Glomerular visceral epithelial cell (primary cell): ENCODE measurements at regions not wholly inside any gene's neighbourhood (a gene's known extent, or its start where the extent isn't known, plus 50 kb on each side); places are given as distances from the start of the nearest gene placed in this dataset.

Experiments used
- DNase-seq: peaks from one replicate; pipeline ENCODE4 v3.0.0-alpha.2; 2016; ENCODE audit errors: extremely low spot score

DNA sequence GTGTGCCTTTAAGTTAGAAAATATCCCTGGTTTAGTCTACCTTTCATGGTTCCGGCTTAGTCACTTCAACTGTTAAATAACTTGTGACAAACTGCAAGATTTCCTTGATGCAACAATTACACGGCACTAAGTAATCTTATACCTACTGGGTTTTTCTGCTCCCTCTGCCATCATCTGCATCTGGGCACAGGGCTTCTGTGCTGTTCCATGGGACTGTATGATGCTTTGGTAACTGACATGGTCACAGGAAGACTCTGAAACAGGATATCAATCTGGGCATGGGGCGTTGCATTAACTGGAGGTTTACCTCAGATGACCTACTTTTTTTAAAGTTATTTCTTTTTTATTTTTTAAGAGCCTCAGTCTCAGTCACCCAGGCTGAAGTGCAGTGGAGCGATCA lies 365.4 kb downstream of the SS18 start:
- DNase-seq = peak; percentile 17

DNA sequence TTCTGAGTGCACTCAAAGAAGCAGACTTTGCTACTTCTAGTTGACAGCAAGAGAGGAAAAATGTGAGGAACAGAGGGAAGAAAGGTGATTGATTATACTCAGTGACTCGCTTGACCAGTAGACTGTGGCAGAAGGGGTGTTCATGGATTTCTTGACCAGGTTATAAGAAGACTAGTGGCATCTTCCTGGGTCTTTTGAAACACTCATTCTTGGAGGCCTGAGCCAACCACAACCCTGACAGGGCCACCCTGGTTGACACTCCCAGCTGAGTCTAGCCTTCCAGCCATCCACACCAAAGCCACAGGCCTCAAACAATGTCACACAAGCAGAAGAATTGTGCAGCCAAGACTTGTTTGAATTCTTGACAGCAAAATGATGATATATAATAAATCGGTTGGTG lies 366.3 kb downstream of the SS18 start:
- DNase-seq = peak; percentile 72

DNA sequence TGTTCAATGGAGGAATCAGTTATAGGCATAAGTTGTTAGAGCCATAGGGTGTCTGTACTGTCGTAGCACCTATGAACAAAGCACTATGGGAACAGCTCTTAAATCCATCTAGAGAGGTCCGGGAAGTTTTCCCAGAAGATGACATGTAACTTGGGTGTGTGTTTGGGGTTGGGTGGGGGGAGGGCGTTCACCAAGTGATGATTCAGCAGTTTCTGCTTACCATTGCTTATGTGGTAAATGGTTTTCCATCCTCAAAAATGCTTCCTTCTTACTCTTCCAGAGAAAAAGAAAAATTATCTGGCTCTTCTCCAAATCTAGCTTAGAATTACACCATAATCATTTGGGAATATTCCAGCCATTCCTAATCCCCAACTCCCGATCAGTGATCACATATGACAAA lies 361.1 kb upstream of the ZNF521 start:
- no peak for DNase-seq

DNA sequence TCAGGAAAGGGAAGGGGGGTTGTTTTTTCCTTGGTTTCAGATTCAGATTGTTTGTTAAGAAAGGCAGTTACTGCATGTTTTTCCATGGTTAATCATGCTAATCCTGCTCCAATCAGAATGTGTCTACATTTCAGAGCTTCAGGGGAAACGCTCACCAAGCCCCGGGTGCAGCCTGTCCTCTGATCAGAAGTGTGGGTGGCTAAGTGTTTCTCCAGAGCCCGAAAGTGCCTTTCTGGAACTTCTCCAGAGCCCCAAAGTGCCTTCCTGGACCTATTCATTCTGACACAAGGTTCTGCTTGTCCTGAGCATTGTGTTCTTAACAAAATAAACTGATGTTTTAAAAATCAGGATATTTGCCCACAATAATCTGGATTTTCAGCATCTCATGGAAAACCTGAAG lies 359.0 kb upstream of the ZNF521 start:
- DNase-seq = no peak

DNA sequence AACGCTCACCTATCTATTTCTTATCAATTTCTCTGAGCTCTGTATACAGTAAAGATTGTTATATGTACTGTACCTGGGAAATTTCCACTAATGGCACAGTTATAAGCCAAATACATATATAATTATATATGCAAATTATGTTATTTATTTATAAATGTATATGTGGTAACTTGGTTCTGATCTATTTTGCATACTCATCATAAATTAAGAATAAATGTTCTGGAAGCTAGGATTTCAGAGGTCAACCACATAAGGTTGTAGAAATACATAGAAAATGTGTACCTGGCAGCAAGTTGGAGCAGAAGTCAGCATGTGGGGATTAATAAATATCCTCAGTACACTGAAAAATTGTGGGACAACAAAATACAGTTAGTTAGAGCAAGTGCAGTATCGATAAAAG lies 353.7 kb upstream of the ZNF521 start:
- DNase-seq = no peak

DNA sequence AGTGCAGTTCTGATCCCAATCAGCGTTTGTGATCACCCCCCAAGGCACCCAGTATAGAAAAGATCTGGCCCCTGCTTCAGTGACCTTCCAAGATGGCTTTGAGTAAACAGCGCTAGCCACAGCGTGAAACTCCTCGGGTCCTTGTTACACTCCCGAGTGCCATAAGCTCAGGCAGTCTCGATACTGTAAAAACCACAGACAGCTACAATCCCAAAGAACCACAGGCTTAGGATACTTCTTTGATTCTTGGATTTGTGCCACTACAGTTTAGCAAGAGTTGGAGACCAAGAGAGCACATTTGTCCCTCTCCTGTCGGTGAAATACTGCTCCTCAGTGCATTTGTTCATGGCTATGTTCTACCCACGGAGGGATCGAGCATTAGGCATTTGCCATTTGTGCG lies 352.5 kb upstream of the ZNF521 start:
- DNase-seq = no peak

DNA sequence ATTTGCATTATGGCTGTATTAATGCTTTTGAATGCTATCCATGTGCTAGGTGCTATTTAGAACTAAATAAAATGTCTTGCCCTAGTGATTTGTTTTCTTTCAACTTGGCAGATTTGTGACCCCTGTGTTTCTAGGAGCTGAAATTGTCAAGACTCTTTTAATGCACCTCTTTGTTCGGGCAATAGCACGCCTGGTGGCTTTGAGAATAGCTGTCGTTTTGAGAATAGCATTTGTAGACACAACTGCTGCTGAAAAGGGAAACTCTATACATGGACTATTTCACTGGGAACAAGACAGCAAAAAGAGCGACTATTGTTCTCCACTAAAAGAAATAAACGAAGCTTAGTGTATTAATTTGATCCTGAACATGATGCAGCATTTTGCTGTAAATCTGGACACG lies 352.1 kb upstream of the ZNF521 start:
- DNase-seq = no peak

DNA sequence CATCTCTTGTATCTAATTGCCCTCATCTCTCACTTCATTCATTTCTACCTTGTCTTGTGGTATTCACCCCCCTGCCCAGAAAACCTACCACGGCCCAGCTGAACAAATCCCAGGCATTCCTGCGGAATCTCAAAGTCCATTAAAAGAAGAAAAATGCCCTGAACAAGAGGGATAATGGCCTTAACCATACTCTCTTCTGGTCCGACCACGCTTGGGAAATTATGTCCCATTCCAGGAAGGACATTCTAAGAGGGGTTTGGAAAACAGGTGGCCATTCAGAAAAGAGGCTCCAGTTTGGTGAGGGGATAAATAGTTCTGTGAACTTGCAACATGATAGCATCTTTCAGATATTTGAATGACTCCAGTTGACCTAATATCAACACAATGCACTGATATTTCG lies 349.9 kb upstream of the ZNF521 start:
- no peak for DNase-seq

DNA sequence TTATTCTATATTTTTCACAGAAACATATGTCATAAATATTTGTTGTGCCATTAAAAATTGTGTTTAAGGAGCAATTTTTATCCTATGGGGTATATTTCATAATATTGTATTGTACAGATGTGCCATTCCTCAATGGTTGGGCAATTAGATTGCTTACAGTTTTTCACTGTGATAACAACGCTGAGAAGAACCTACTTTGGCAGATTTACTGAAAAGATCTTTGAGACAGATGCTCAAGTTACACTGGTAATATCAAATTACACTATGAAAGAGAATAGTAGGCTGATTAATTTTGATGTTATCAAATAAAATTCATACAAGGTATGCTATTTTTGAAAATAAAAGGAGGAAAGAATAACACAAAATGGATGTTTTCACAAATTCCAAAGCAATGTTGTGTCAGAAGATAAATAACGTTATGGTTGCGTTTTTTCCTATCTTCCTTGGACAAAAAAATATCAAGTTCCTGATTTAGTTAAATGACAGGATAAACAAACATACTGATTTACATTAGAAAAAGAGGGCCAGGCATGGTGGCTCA lies 335.1 kb upstream of the ZNF521 start:
- DNase-seq = no peak

DNA sequence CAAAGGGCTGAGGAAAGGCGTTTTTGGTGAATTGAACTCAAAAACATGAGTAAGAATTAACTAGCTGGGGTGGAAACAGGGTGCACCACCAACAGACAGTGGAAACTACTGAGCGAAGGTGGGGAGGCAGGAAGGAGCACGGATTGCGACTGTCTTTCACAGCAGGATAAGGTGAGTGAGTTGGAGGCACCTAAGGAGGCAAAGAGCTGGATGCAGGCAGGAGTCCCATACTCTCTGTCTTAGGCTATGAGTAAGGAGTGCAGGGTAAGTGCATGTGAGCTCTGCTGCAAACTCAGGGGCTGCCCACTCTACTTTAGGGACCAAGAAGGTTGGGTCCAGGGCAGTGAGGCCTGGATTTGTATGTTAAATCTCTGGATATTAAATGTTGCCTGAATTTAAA lies 333.1 kb upstream of the ZNF521 start:
- DNase-seq = no peak

DNA sequence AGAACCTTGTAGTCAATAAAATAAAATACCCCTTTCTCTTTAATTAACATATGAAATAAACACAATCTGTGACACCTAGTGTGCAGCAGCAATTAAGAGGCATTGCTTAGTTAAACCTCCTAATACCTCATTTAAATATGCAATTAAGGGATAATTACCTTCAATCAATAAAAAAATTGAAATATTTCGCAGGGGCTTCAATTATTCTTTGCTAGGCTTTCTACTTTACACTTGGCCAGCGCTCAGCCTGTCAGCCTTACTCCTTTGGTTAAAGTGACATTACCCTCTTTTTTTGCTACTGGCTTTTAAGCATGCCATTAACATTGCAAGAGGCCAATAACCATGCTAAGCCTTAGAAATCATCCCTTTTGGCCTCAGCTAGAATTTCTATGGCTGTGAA lies 327.5 kb upstream of the ZNF521 start:
- DNase-seq = no peak

DNA sequence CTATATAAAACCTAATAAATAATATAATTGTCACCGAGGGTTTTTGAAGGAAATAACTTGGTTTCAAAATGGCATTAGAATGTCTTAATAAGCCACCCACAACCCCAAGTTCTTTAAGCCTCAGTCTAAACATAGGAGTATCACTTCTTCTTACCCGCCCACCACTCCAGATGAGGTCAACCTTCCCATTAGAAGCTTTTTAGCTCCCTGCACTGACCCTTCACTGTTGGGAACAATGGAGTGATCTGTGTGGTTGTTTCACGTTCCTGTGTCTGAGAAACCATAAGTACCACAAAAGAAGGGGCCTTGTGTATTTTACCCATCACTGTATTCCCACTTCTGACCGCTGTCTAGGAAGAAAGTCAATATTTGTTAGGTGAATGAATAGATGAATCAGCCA lies 326.3 kb upstream of the ZNF521 start:
- no peak for DNase-seq

DNA sequence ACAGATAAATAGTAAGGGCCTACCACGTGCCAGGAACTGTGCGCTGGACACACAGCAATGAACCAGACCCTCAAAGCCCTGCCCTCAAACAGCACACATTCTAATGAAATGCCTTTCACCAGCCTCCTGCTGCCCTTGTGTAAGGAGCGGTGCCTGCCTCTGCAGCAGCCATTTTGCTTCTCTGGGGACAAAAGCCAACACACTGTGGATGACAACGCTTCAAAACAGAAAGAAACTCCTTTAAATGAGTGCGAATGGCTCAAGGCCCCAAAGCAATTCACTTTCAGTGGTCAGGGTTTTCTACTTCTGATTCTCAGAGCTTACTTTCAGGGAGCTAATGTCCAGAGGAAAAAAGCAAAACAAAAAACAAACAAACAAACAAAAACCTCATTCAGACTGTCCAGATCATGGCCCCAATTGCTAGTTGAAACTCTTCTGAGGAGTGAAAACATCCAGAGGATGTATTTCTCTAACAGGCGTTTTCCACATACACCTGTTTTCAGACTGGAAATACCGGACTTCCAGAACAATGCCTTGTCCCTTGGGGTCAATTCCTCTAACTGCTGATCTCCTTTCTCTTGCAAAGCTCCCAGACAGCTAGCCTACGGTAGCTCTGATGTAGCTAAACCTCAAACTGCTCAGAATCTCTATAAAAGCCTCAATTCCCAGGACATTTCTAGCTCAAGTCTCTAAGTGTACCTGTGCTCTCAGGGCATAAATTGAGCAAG lies 323.3 kb upstream of the ZNF521 start:
- no peak for DNase-seq

DNA sequence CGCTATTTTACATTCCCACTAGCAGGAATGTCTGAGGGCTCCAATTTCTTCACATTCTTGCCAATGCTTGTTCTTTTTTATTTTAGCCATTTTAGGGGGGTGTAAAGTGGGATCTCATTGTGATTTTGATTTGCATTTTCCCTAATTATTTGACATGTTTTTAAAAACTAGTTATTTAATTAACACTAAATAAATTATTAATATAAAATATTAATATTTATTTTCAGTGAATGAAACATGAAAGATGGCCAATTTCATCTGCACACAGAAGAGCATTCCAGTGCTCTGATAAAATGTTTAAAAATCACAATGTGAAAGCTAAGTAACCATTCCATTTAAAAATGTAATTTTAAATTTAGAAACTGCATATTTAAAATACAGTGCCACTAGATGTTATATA lies 322.2 kb upstream of the ZNF521 start:
- DNase-seq = no peak

DNA sequence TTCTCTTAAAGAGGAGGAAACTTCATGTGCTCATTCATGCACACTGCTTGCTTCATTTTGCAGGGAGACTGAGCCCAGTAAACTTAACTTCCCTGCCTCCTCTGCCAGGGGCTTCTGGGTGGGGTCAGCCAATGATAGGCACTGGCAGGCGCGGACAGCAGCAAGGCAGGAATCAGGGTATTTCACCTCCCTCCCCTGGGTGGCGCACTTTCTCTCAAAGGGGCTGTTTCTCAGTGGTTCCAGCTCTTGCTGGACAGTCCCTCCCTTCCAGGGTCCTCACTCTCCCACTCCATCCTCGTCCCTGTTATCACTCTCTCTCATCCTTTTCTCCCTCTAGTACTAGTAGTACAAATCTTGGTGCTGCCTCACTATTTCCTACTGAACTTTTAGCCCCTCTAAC lies 320.5 kb upstream of the ZNF521 start:
- DNase-seq = no peak

DNA sequence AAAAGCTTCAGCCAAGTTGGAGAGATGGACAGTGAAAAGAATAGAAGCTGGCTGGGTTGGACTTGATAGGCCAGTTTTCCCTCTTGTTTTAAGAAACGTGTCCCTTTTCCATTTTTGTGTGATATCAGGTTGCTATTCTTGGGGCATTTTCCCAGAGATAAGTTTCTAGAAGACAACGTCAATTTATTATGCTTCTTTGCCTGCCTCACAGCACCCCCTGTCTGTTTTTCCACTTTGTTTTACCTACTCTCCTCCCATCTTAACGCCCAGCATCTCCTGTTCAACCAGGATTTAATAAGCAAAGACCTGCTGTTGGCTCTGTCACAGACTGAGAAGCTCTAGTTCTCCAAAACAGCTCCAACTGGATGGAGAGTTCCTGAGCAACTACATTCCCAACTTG lies 317.8 kb upstream of the ZNF521 start:
- DNase-seq = no peak

DNA sequence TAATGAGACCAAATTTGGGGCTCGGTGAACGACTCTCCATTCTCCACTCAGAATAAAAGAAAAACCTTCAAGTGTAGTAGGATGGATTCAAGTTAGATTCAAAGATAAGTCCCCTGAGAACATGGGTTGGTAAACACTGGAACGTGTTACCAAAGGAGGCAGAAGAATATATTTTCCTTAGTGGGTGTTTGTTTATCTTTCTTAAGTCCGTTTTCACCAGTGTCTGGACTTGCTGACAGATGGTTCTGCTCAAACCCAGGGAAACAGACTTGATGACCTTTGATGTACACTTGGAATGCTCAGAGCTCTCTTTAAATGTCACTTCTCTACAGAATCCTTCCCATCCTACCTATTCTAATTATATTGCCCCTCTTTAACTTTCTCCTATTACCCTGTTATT lies 310.3 kb upstream of the ZNF521 start:
- no peak for DNase-seq

DNA sequence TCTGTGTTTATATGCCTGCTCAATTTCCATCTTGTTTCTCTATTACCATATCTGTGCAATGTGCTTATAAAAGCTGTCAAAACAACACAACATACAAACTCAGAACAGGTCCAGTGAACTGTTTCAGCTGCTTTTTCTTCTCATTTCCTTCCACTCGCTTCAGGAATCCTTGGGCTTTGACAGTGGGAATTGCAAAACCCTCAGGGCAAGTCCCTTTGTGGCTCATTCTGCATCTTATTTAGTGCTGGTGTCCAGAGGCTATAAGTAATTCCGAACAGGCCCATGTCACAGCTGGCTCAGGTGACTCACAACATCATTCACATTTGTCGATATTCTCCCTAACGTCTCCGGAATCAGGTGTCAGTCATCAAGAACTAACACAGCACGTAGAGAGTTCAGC lies 309.9 kb upstream of the ZNF521 start:
- DNase-seq = no peak

DNA sequence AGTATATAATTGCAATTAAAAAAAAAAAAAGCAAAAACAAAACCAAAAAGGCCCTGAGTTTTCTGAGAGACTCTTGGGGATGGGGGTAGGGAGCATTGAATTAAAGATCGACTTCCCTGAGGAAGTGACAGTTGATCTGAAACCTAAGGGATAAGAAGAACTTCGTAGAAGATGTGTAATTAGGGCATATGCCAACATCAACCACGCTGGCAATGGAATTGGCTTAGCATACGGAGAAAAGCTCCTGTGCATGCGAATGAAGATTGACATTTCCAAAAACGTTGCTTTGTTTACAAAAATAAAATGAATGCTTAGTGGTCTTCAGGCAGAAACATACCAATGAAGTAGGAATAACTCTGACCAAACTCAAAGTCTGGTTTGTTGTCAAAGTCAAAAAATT lies 307.6 kb upstream of the ZNF521 start:
- DNase-seq = no peak

DNA sequence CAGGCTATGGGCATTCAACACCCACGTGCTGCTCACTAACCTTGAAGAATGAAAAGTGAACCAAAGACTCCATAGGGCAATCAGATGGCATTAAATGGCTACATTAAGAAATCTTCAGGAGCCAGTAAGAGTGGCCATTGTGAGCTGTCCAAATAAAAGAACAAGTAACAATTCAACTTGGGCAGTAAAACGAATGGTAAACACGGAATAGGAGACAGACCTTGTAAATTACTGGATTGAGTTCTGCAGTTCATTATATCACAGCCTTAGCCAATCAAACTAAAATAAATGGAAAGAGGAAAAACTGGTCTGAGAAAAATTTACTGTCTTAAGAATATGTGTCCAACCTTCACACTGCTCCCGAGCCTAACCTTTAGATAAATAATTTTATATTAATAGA lies 306.5 kb upstream of the ZNF521 start:
- DNase-seq = no peak

DNA sequence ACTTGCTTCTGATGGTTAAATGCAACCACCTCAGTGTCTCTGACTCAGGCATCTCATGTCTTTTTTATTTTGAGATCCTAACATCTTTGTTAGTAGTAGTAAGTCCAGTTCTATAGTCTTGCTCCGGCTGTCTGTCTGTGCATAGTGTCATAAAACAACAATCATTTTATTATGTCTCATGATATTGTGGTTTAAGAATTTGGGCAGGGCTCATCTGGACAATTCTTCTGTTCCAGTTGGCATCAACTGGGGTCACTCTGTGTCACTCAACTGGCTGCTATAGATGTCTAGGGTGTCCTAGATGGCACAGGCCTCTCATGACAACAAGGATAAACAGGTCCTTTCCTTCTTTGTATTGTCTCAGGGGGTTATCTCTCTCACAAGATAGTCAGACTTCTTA lies 299.6 kb upstream of the ZNF521 start:
- peak; percentile 5 for DNase-seq

DNA sequence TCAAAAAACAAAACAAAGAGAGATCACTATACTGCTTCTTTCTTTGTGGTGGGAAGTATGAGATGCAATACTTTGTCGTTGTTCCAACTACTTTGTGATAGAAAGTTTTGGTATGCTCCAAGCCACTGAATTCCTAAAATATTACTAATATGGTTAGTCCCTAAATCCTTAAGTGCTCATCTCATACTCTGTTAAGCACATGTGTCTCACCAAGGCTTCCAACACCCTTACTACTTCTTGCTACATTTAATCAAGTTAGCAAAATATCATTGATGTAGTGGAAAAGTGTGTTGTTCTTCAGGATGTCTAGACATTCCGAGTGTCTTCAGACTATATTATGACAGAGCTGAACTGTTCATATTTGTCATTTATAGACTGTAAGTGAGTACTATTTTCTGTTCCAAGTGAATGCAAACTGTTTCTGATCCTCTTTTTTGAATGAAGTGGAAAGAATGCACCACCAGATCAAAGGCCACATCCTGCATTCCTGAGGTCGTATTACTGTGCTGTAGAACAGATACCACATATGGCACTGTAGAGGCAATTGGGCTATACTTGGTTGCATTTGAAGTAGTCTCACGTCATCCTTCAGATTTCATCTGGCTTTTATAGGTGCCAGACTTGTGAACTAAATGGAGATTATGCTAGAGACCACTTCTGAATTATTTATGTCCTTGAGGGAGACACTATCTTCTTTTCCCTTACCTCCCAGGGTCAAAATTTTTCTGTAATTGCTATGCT lies 298.4 kb upstream of the ZNF521 start:
- DNase-seq = peak; percentile 95

DNA sequence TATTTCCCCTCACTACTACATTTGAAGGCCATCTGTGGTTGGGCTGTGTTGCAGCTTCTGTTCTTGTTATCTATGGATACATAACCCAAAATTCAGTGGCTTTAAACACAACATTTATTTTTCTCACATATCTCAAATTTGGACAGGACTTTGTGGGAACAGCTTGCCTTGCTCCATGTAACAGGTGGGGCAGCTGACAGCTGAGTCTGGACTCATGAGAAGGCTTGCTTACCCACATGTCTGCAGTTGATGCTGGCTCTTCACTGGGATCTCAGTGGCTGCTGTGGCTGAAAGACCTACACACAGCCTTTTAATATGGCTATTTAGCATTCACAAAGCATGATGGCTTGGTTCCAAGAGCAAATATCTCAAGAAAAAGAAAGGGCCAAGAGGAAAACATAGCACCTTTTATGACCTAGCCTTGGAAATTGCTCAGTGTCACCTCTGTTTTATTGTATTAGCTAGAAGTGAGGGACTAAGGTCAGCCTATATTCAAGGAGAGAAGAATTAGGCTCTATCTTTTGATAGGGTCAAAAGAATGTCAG lies 296.8 kb upstream of the ZNF521 start:
- no peak for DNase-seq
